Stimulated activated CD8-positive, alpha-beta memory T cell treated with anti-CD3 and anti-CD28 coated beads, Interleukin-4, amount 100 ng/mL, for 48 hours (primary cell): ENCODE measurements at regions not wholly inside any gene's neighbourhood (a gene's known extent, or its start where the extent isn't known, plus 50 kb on each side); places are given as distances from the start of the nearest gene placed in this dataset.

ENCODE experiments used
- DNase-seq: peaks from one replicate; pipeline ENCODE4 v3.0.0-alpha.2; 2020

- no peak for DNase-seq
Observed at GRCh38 chr6:145475794-145476396, 259.4 kb downstream of the EPM2A start.

- no peak for DNase-seq
Observed at GRCh38 chr6:145480024-145480423, 255.3 kb downstream of the EPM2A start.

DNA sequence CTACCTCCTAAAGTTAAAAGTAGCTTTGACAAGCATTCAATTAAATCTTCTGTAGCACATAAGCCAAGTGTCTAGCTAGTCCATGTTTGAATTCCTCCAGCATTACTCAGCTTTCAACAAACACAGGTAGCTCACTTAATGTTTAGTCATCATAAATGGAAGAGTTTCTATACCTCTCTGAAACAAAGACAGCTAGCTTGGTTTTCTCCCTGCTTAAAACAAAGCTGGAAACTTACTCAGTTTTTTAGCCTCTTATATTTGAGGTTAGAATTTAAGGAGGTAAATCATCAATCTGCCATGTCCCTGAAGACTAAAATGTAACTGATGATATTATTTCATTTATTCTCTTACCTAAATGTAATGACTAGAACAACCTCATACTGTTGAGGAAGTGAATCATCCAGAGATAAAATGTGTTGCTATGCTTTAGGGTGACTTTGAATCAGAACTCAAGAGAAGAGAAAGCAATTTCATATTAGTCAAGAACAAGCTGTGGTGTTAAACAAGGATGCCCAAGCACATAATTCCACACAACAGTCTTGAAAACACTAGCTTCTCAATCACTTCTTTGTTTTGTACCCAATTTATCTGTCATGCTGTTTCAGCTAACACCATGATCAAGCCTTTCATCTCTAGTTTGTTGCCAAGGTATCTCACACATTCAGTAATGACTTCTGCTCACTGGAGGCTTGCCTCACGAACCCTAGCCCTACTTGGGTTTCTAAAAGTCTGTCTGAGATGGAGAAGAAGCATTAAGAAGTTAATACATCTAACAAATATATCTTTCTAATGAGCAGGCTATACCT is 251.9 kb downstream of the EPM2A start:
- DNase-seq: no peak

GRCh38 chr6:145485288-145485687 is 250.0 kb downstream of the EPM2A start:
- no peak for DNase-seq

- no peak for DNase-seq
Observed at GRCh38 chr6:145486306-145486705, 249.0 kb downstream of the EPM2A start.

DNA sequence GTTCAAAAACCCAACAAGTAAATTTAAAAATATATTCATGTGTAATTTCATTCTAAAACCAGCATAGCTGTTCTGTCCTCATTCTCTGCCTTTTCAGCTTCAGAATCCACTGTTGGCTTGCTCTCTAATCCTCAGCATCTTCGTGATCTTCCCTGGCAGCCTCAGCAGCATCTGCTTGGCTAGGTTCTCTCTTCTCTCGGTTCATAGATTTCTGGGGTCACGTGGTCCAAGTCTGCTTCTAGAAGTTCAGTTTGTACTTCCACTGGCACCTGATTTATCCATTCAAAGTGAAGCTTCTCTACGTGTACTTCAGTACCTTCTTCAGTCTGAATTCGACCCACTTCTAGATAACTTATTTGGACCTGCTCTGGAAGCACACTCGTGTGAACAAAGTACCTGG is 245.7 kb downstream of the EPM2A start:
- DNase-seq: no peak

DNA sequence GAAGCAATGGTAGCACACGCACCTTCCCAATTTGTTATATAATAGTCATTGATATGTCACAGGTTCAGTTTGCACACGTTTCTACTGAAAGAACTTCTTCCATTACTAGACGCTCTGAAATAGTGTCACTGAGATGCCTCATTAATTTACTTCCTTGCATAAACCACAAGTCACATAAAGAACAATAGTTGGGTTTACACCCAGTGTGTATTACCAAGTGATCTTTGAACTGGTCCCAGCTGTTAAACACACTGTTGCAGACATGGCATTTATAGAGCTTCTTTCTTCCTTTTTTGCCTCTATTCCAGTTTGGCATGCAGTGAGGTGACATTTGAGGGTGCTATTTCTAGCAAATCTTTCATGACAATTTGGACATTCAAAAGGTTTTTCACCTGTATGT is 245.3 kb downstream of the EPM2A start:
- DNase-seq: no peak

GRCh38 chr6:145491126-145491525 is 244.2 kb downstream of the EPM2A start:
- no peak for DNase-seq

- DNase-seq: no peak
Observed at GRCh38 chr6:145497006-145497405, 238.3 kb downstream of the EPM2A start.

DNA sequence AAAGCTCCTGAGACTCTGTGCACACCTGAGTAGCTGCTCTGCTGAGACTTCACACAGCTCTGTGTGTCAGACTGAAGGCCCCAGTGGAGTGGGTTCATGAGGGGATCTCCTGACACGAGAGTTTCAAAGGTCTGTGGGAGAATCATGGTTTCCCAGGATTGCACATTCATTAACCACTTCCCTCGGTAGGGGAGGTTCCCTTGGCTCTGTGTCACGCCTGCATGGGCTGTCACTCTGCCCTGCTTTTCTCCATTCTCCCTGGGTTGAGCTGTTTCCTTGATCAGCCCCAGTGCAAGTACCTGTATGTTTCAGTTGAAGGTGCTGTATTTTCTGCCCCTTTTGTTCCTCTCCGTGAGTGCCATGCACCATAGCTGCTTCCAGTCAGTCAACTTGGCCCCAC is 236.9 kb downstream of the EPM2A start:
- DNase-seq: no peak

- no peak for DNase-seq
Observed at GRCh38 chr6:145502416-145502815, 232.9 kb downstream of the EPM2A start.

- no peak for DNase-seq
Observed at GRCh38 chr6:145506136-145506535, 229.2 kb downstream of the EPM2A start.

DNA sequence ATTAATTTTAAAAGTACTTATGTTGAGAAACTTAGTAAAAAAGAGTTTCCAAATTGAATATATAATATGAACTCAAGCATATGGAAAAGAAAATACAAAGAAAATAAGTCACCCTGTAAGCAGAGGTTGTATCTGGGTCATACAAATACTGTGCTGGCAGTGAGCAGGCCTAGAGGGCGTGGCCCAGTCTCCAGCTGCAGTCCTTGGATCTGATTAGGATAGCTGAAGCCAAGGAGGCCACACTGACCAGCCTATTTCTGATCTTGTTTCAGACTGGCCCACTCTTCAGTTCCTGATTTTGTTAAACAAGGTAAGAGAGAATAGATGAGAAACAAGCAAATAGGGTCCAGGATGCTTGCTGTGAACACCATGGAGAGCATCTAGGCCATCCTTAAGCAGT is 228.8 kb downstream of the EPM2A start:
- DNase-seq: no peak

GRCh38 chr6:145507239-145507638 is 228.1 kb downstream of the EPM2A start:
- no peak for DNase-seq

DNA sequence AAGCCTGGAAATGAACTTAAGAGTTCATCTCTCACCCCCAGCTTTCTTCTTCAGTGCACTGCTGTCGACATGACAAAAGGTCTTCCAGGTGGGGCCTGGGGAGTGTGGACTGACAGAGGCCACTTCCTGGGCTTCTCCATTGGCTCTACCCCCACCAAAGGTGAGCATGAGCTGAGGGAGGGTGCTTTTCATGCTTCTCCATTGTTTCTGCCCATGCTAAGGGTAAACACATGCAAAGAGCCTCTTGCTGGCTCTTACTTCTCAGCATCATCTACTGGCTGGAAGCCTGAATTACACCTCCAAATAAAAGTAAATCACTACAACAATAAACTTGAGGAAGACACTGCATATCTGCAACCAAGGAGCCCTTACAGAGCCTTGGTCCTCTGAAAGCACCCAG is 227.2 kb downstream of the EPM2A start:
- DNase-seq: no peak

GRCh38 chr6:145517492-145517891 is 217.8 kb downstream of the EPM2A start:
- DNase-seq: no peak

GRCh38 chr6:145525038-145525437 is 210.3 kb downstream of the EPM2A start:
- no peak for DNase-seq

DNA sequence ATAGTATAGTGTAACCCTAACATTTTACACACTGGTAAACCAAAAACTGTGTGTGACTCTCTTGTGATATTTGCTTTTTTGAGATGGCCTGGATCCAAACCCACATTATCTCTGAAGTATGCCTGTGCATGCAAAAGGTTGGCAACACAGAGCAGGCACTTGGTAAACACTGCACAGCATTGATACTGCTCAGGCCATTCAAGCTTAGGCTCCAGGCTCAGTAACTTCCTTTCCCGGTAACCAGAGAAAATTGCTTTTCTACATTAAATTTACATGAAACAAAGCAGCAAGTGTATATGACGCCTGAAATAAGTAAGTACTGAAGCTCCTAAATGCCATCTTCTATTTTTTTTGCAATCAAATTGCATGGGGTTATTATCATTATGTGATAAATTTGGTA is 205.7 kb downstream of the EPM2A start:
- DNase-seq: no peak

DNA sequence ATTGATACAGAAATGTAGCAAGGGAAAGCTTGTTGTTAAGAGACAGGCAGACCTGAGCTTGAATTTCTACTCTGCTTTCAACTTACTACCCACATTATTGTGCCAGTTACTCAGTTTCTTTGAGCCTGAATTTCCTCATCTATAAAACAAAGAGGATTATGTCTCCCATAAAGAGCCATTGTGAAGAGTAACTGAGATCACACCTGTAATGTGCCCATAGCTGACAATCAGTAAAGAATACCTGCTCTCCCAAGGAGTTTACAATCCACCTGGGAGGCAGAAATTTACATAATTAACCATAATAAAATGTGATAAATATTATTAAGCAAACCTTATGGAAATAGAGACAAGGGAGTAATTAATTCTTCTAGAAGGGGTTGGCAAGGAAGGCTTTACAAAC is 204.9 kb downstream of the EPM2A start:
- no peak for DNase-seq

- no peak for DNase-seq
Observed at GRCh38 chr6:145531032-145531431, 204.3 kb downstream of the EPM2A start.

- DNase-seq: no peak
Observed at GRCh38 chr6:145531822-145532221, 203.5 kb downstream of the EPM2A start.

DNA sequence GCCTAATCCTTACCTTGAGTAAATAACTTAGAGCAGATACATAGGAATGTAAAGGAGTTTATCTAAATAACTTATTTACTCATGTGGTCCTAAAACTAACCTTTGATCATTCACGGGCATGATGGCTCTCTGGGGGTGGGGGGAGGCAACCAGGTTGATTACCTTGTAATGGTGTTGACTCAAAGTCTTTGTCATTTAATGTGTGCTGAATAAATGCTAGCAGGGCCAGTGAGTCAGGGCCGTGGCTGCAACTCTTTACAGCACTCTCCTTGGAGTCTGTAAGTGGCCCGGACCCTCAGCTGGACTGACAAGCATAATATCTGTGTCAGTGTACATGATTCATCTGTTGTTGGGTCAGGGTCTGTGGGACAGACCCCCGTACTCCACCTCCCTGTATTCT is 203.0 kb downstream of the EPM2A start:
- DNase-seq: no peak

DNA sequence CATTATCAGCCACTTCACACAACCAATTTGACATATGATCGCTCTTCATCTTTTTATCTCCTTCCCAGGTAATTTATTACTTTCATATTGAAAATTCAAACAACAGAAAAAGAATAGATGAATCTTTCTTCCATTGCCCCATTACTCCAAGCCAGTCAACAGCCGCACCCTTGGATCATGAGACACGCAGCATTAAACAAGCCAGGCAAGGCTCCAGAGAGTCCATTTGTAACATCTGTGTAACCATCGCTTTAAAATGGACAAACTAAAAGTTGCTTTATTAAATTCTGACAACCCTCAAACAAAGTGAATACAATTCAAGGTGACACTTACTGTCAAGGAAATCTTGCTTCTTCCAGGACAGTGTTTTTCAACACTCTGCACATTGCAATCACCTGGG is 200.3 kb downstream of the EPM2A start:
- DNase-seq: no peak

- DNase-seq: no peak
Observed at GRCh38 chr6:145538989-145539388, 196.3 kb downstream of the EPM2A start.

DNA sequence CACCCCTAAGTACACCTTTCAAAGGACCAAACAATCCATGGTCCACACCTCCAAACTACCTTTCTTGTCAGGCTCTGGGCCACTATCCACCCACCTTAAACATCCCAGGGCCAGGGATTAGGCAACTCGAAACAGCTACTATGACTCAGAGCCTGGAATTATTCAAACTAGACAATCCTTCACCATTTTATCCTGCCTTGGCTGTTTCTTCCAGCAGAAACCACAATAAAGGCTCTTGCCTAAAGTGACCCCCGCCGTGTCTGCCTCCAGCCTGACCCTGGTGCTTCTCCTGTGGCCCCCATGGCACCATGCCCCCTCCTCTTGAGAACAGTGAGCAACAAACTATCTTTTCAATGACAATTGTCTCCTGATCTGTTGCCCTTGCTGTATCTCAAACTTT is 195.5 kb downstream of the EPM2A start:
- DNase-seq: no peak
